H9 (cell line): ENCODE measurements at regions not wholly inside any gene's neighbourhood (a gene's known extent, or its start where the extent isn't known, plus 50 kb on each side); places are given as distances from the start of the nearest gene placed in this dataset.

Experiments
- DNase-seq: peaks from one replicate; pipeline ENCODE4 v3.0.0-alpha.2; 2017
- H2AFZ ChIP-seq: one replicate; pipeline ENCODE4 v1.6.1; 2013; ENCODE audit warnings: mild to moderate bottlenecking, low read length, control low read depth, moderate library complexity
- H2AK5ac ChIP-seq: 2 replicates; pipeline ENCODE4 v1.6.1; 2013; ENCODE audit warnings: low read length, control low read depth, mixed read lengths; ENCODE audit not compliant: insufficient read length
- H2BK120ac ChIP-seq: one replicate; pipeline ENCODE4 v1.6.1; 2013; ENCODE audit warnings: low read depth, mild to moderate bottlenecking, low read length, control low read depth, inconsistent platforms; ENCODE audit not compliant: poor library complexity, severe bottlenecking
- H2BK12ac ChIP-seq: 2 replicates; pipeline ENCODE4 v1.6.1; 2013; ENCODE audit warnings: low read length, control low read depth, mixed read lengths, low read depth; ENCODE audit not compliant: insufficient read length
- H2BK15ac ChIP-seq: 2 replicates; pipeline ENCODE4 v1.6.1; 2013; ENCODE audit warnings: low read depth, low read length, control low read depth
- H2BK20ac ChIP-seq: one replicate; pipeline ENCODE4 v1.6.1; 2013; ENCODE audit warnings: low read depth, mild to moderate bottlenecking, low read length, control low read depth, inconsistent platforms; ENCODE audit not compliant: poor library complexity, severe bottlenecking
- H2BK5ac ChIP-seq: 2 replicates; pipeline ENCODE4 v1.6.1; 2013; ENCODE audit warnings: low read length, control low read depth, mixed read lengths; ENCODE audit not compliant: insufficient read length
- H3K14ac ChIP-seq: 2 replicates; pipeline ENCODE4 v1.6.1; 2013; ENCODE audit warnings: low read length, control low read depth; ENCODE audit not compliant: insufficient read depth
- H3K18ac ChIP-seq: 2 replicates; pipeline ENCODE4 v1.6.1; 2013; ENCODE audit warnings: low read depth, mild to moderate bottlenecking, mixed read lengths, low read length, control low read depth; ENCODE audit not compliant: insufficient read length
- H3K23ac ChIP-seq: 2 replicates; pipeline ENCODE4 v1.6.1; 2013; ENCODE audit warnings: low read length, control low read depth, mixed read lengths, low read depth; ENCODE audit not compliant: insufficient read length
- H3K23me2 ChIP-seq: 2 replicates; pipeline ENCODE4 v1.6.1; 2013; ENCODE audit warnings: low read depth, mild to moderate bottlenecking, mixed read lengths, low read length, control low read depth; ENCODE audit not compliant: insufficient read length, poor library complexity, severe bottlenecking
- H3K27ac ChIP-seq: 2 replicates; pipeline ENCODE4 v1.5.1; 2013; ENCODE audit warnings: low read length, control low read depth, mixed read lengths, low read depth; ENCODE audit not compliant: insufficient read length
- H3K27me3 ChIP-seq: 2 replicates; pipeline ENCODE4 v1.6.1; 2013; ENCODE audit warnings: low read length, control low read depth, inconsistent platforms; ENCODE audit not compliant: insufficient read depth
- H3K4ac ChIP-seq: 2 replicates; pipeline ENCODE4 v1.6.1; 2013; ENCODE audit warnings: low read depth, mild to moderate bottlenecking, control low read depth, inconsistent platforms, low read length, moderate library complexity
- H3K4me1 ChIP-seq: 2 replicates; pipeline ENCODE4 v1.6.1; 2013; ENCODE audit warnings: low read length, control low read depth, inconsistent platforms; ENCODE audit not compliant: insufficient read depth
- H3K4me2 ChIP-seq: 2 replicates; pipeline ENCODE4 v1.6.1; 2013; ENCODE audit warnings: low read length, control low read depth, mixed read lengths; ENCODE audit not compliant: insufficient read length, insufficient read depth
- H3K56ac ChIP-seq: 2 replicates; pipeline ENCODE4 v1.6.1; 2013; ENCODE audit warnings: low read depth, mild to moderate bottlenecking, mixed read lengths, low read length, control low read depth; ENCODE audit not compliant: insufficient read length
- H3K79me1 ChIP-seq: 2 replicates; pipeline ENCODE4 v1.6.1; 2013; ENCODE audit warnings: low read depth, mild to moderate bottlenecking, moderate library complexity, low read length, control low read depth, inconsistent platforms; ENCODE audit not compliant: insufficient read depth, poor library complexity, severe bottlenecking
- H3K79me2 ChIP-seq: 2 replicates; pipeline ENCODE4 v1.6.1; 2013; ENCODE audit warnings: low read length, control low read depth, inconsistent platforms; ENCODE audit not compliant: insufficient read depth
- H3K9ac ChIP-seq: 2 replicates; pipeline ENCODE4 v1.6.1; 2013; ENCODE audit warnings: low read length, control low read depth, mixed read lengths; ENCODE audit not compliant: insufficient read length; ENCODE audit errors: extremely low read depth
- H3K9me3 ChIP-seq: one replicate; pipeline ENCODE4 v1.6.1; 2013; ENCODE audit warnings: low read depth, low read length, inconsistent platforms; ENCODE audit not compliant: control insufficient read depth
- H3T11ph ChIP-seq: one replicate; pipeline ENCODE4 v1.6.1; 2013; ENCODE audit warnings: mild to moderate bottlenecking, low read length, control low read depth, inconsistent platforms
- H4K20me1 ChIP-seq: one replicate; pipeline ENCODE4 v1.6.1; 2013; ENCODE audit not compliant: control insufficient read depth, insufficient read length, insufficient read depth
- H4K5ac ChIP-seq: 2 replicates; pipeline ENCODE4 v1.6.1; 2013; ENCODE audit warnings: low read depth, mild to moderate bottlenecking, mixed read lengths, low read length, control low read depth; ENCODE audit not compliant: insufficient read length
- H4K8ac ChIP-seq: replicated peaks from 2 replicates; pipeline ENCODE4 v1.6.1; 2013; ENCODE audit warnings: low read length, control low read depth, mixed read lengths, low read depth; ENCODE audit not compliant: insufficient read length
- H4K91ac ChIP-seq: 2 replicates; pipeline ENCODE4 v1.6.1; 2013; ENCODE audit warnings: low read depth, mild to moderate bottlenecking, moderate library complexity, mixed read lengths, low read length, control low read depth; ENCODE audit not compliant: insufficient read length
- H3K27ac Mint-ChIP-seq, 3 experiments: 2 replicates in 2 of 3; 3 replicates in 1 of 3; pipeline ENCODE4 v1.8.0; 2020 to 2021; ENCODE audit warnings: mixed read lengths in 3 of 3, mild to moderate bottlenecking in 1 of 3, moderate library complexity in 1 of 3
- H3K27me3 Mint-ChIP-seq: 2 replicates; pipeline ENCODE4 v1.8.0; 2021; ENCODE audit warnings: low read depth, mild to moderate bottlenecking, moderate library complexity, mixed read lengths
- H3K36me3 Mint-ChIP-seq, 3 experiments: 2 replicates in 2 of 3; 3 replicates in 1 of 3; pipeline ENCODE4 v1.8.0; 2020 to 2021; ENCODE audit warnings: low read depth in 3 of 3, mixed read lengths in 3 of 3; ENCODE audit not compliant: insufficient read depth in 1 of 3
- H3K4me1 Mint-ChIP-seq, 2 experiments: 2 replicates each; pipeline ENCODE4 v1.8.0; 2020; ENCODE audit warnings: mixed read lengths in 2 of 2
- H3K4me3 Mint-ChIP-seq, 2 experiments: 2 replicates in 1 of 2; 3 replicates in 1 of 2; pipeline ENCODE4 v1.8.0; 2020 to 2021; ENCODE audit warnings: mild to moderate bottlenecking in 2 of 2, mixed read lengths in 2 of 2, moderate library complexity in 1 of 2
- H3K9me3 Mint-ChIP-seq, 2 experiments: 2 replicates in 1 of 2; 3 replicates in 1 of 2; pipeline ENCODE4 v1.8.0; 2020; ENCODE audit warnings: mild to moderate bottlenecking in 2 of 2, mixed read lengths in 2 of 2, moderate library complexity in 1 of 2
- CTCF ChIP-seq: fragments of 200-600 bp; sonication (generic); conservative IDR thresholded peaks from 3 replicates; pipeline ENCODE4 v1.8.0; 2021; ENCODE audit warnings: antibody characterized with exemption, mild to moderate bottlenecking
- WGBS: extraction: QIAGEN DNeasy Blood & Tissue Kit; methylation state at CpG from one replicate; pipeline ENCODE4 v1.1.7; 2013; ENCODE audit warnings: missing lambda C conversion rate, low lambda C conversion rate, mixed read lengths; ENCODE audit not compliant: insufficient read length; ENCODE audit errors: extremely low coverage; 5-methylcytosine and 5-hydroxymethylcytosine counted together

DNA sequence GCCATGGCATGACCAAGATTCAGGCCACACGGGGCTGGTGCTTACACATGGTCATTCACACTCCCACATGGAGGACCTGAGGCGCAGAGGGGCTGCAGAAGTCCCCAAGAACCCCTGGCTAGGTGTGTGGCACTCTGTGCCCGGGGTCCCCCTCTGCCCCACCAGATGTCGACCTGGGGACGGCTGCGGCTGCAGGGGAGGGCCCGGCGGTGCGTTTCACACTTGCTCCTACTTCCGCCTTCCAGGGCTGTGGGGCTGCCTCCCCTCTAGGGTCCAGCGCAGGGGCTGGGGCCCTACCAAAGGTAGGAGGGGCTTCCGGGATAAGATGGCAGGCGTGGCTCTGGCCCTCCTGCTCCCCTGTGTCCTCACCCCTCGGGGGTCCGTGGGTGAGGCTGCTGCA, 81.1 kb upstream of the SLCO4A1 start:
- Histone ChIP-seq H2BK12ac (no peak overlapping the region), H2BK120ac (no peak overlapping the region), H3K14ac (no peak overlapping the region), H3K79me1 (no peaks in the 10 kb centered on the region), H4K91ac (no peak overlapping the region), H3K23me2 (no peaks in the 10 kb centered on the region), H4K20me1 (no peaks in the 10 kb centered on the region), H2BK5ac (no peak overlapping the region), H3K9me3 (no peaks in the 10 kb centered on the region), H2AK5ac (no peak overlapping the region), H4K8ac (no peak overlapping the region), H3K4me1 (no peaks in the 10 kb centered on the region), H3K56ac (no peak overlapping the region), H2AFZ (no peak overlapping the region), H3K79me2 (no peaks in the 10 kb centered on the region), H2BK20ac (no peak overlapping the region), H3K27me3 (no peaks in the 10 kb centered on the region), H3K23ac (no peak overlapping the region), H3K18ac (no peak overlapping the region), H3K4me2 (no peak overlapping the region), H3K4ac (no peak overlapping the region), H4K5ac (no peak overlapping the region), H3K9ac (no peak overlapping the region), H3K27ac (no peak overlapping the region), H3T11ph (no peak overlapping the region), H2BK15ac (no peak overlapping the region)
- Mint-ChIP-seq H3K4me3 (no peak overlapping the region), H3K36me3 (no peaks in the 10 kb centered on the region), H3K9me3 (no peaks in the 10 kb centered on the region), H3K27me3 (peaks cover 1% of the 10 kb centered on the region), H3K4me1 (peaks cover 0 to 21% of the 10 kb centered on the region in 2 experiments; a peak in 2 of 4 replicates), H3K27ac (no peak overlapping the region)
- no peak for DNase-seq
- no CpG with 5 or more reads among the region's 15 CpGs for WGBS
- TF ChIP-seq CTCF: no peak
